Endothelial cell of umbilical vein (primary cell): ENCODE measurements at regions not wholly inside any gene's neighbourhood (a gene's known extent, or its start where the extent isn't known, plus 50 kb on each side); places are given as distances from the start of the nearest gene placed in this dataset.

ENCODE experiments used
- EZH2 ChIP-seq: IDR thresholded peaks from 2 replicates; pipeline ENCODE4 v1.6.1; 2012; ENCODE audit warnings: borderline replicate concordance, low read depth, mild to moderate bottlenecking, moderate library complexity, low read length, inconsistent platforms; ENCODE audit not compliant: severe bottlenecking
- FOS ChIP-seq: IDR thresholded peaks from 2 replicates; pipeline ENCODE4 v1.6.1; 2011; ENCODE audit warnings: mild to moderate bottlenecking, low read length, moderate library complexity, borderline replicate concordance; ENCODE audit not compliant: insufficient read depth
- GATA2 ChIP-seq: IDR thresholded peaks from 2 replicates; pipeline ENCODE4 v1.7.0; 2011; ENCODE audit warnings: low read depth, mild to moderate bottlenecking, moderate library complexity, mixed read lengths, low read length; ENCODE audit not compliant: insufficient read length, insufficient read depth
- MAX ChIP-seq: IDR thresholded peaks from 2 replicates; pipeline ENCODE4 v1.6.1; 2011; ENCODE audit not compliant: insufficient read depth, insufficient read length
- MYC ChIP-seq: IDR thresholded peaks from one replicate; pipeline ENCODE4 v1.6.1; 2011; ENCODE audit warnings: mild to moderate bottlenecking, low read depth, low read length
- POLR2A ChIP-seq: IDR thresholded peaks from 2 replicates; pipeline ENCODE4 v1.6.1; 2012; ENCODE audit warnings: low read depth, mild to moderate bottlenecking, control low read depth, low read length
- POLR2AphosphoS5 ChIP-seq: IDR thresholded peaks from 2 replicates; pipeline ENCODE4 v1.6.1; 2012; ENCODE audit warnings: low read depth, mild to moderate bottlenecking, control low read depth, low read length, moderate library complexity; ENCODE audit not compliant: insufficient read depth
- TF ChIP-seq, protein P1 (sequence below), 2 donors: IDR thresholded peaks; 1 replicate in 1 of 2; 2 replicates in 1 of 2; pipeline ENCODE4 v1.5.1; 2011; ENCODE audit warnings: low read length in 2 of 2, mild to moderate bottlenecking in 2 of 2, moderate library complexity in 2 of 2, control low read depth in 1 of 2, inconsistent platforms in 1 of 2, low read depth in 1 of 2; ENCODE audit not compliant: insufficient read depth in 1 of 2; ENCODE audit errors: extremely low read depth in 1 of 2

- TF ChIP-seq POLR2A = no peak
- TF ChIP-seq, protein P1, sequence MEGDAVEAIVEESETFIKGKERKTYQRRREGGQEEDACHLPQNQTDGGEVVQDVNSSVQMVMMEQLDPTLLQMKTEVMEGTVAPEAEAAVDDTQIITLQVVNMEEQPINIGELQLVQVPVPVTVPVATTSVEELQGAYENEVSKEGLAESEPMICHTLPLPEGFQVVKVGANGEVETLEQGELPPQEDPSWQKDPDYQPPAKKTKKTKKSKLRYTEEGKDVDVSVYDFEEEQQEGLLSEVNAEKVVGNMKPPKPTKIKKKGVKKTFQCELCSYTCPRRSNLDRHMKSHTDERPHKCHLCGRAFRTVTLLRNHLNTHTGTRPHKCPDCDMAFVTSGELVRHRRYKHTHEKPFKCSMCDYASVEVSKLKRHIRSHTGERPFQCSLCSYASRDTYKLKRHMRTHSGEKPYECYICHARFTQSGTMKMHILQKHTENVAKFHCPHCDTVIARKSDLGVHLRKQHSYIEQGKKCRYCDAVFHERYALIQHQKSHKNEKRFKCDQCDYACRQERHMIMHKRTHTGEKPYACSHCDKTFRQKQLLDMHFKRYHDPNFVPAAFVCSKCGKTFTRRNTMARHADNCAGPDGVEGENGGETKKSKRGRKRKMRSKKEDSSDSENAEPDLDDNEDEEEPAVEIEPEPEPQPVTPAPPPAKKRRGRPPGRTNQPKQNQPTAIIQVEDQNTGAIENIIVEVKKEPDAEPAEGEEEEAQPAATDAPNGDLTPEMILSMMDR (IDR thresholded peaks at IDR 0.05; ENCODE audit: extremely low read depth in 1 of 2, insufficient read depth in 1 of 2, low read depth in 1 of 2, low read length in 2 of 2) = no peak
- no peak for TF ChIP-seq FOS
- no peak for TF ChIP-seq POLR2AphosphoS5
- TF ChIP-seq MAX = no peak
- no peak for TF ChIP-seq EZH2
- no peak for TF ChIP-seq GATA2
- no peak for TF ChIP-seq MYC
Measured at GRCh38 chr13:31944262-31945160, 87.1 kb upstream of the FRY start.
